ENCODE measurements at regions not wholly inside any gene's neighbourhood (a gene's known extent, or its start where the extent isn't known, plus 50 kb on each side); places are given as distances from the start of the nearest gene placed in this dataset.
A peak's percentile ranks its signal among the peaks of the same experiment; 100 is the strongest.

GRCh38 chr2:9060819-9061218 lies 57.3 kb upstream of the MBOAT2 start:
- Histone ChIP-seq H3K27me3 (ENCODE audit: insufficient read depth, low read length) (no peaks in the 10 kb centered on the region), H3K27ac (ENCODE audit: low read depth, low read length) (no peak overlapping the region), H3K4me3 (ENCODE audit: low read depth, low read length) (no peak overlapping the region), H3K4me1 (ENCODE audit: control insufficient read depth, insufficient read depth, low read length, unreplicated experiment) (peaks cover 13% of the 10 kb centered on the region), H2AFZ (ENCODE audit: low read length, unreplicated experiment) (no peak overlapping the region), H3K79me2 (ENCODE audit: control insufficient read depth, insufficient read depth, low read length, unreplicated experiment) (no peaks in the 10 kb centered on the region), H3K36me3 (ENCODE audit: insufficient read depth, low read length) (no peaks in the 10 kb centered on the region)

- Histone ChIP-seq H3K36me3 (ENCODE audit: insufficient read depth, low read length) (no peaks in the 10 kb centered on the region), H3K79me2 (ENCODE audit: control insufficient read depth, insufficient read depth, low read length, unreplicated experiment) (no peaks in the 10 kb centered on the region), H3K4me1 (ENCODE audit: control insufficient read depth, insufficient read depth, low read length, unreplicated experiment) (peaks cover 26% of the 10 kb centered on the region), H3K27ac (ENCODE audit: low read depth, low read length) (peak overlapping the region; percentile 94), H3K27me3 (ENCODE audit: insufficient read depth, low read length) (no peaks in the 10 kb centered on the region), H3K4me3 (ENCODE audit: low read depth, low read length) (no peak overlapping the region), H2AFZ (ENCODE audit: low read length, unreplicated experiment) (peak overlapping the region; percentile 80)
These were observed 54.7 kb upstream of the MBOAT2 start for GRCh38 chr2:9057939-9058761.

- no peaks in the 10 kb centered on the region for H3K36me3 ChIP-seq (ENCODE audit: insufficient read depth, low read length)
- peaks cover 32% of the 10 kb centered on the region for H3K4me1 ChIP-seq (ENCODE audit: control insufficient read depth, insufficient read depth, low read length, unreplicated experiment)
- H3K4me3 ChIP-seq (ENCODE audit: low read depth, low read length): no peak overlapping the region
- no peak overlapping the region for H2AFZ ChIP-seq (ENCODE audit: low read length, unreplicated experiment)
- H3K27ac ChIP-seq (ENCODE audit: low read depth, low read length): no peak overlapping the region
- H3K27me3 ChIP-seq (ENCODE audit: insufficient read depth, low read length): no peaks in the 10 kb centered on the region
- no peaks in the 10 kb centered on the region for H3K79me2 ChIP-seq (ENCODE audit: control insufficient read depth, insufficient read depth, low read length, unreplicated experiment)
These were observed 52.0 kb upstream of the MBOAT2 start for GRCh38 chr2:9055471-9055870.

- H3K36me3 ChIP-seq (ENCODE audit: insufficient read depth, low read length): no peaks in the 10 kb centered on the region
- H3K4me1 ChIP-seq (ENCODE audit: control insufficient read depth, insufficient read depth, low read length, unreplicated experiment): peaks cover 28% of the 10 kb centered on the region
- H3K27me3 ChIP-seq (ENCODE audit: insufficient read depth, low read length): no peaks in the 10 kb centered on the region
- no peak overlapping the region; the same call in 1 of the 2 replicates for H3K27ac ChIP-seq (ENCODE audit: low read depth, low read length)
- H2AFZ ChIP-seq (ENCODE audit: low read length, unreplicated experiment): no peak overlapping the region
- no peaks in the 10 kb centered on the region for H3K79me2 ChIP-seq (ENCODE audit: control insufficient read depth, insufficient read depth, low read length, unreplicated experiment)
- H3K4me3 ChIP-seq (ENCODE audit: low read depth, low read length): no peak overlapping the region; the same call in 1 of the 2 replicates
These were observed 50.0 kb upstream of the MBOAT2 start for GRCh38 chr2:9053534-9053931.

Data from ACC112 (cell line).